ENCODE measurements at regions not wholly inside any gene's neighbourhood (a gene's known extent, or its start where the extent isn't known, plus 50 kb on each side); places are given as distances from the start of the nearest gene placed in this dataset.

- TF ChIP-seq, protein P1, sequence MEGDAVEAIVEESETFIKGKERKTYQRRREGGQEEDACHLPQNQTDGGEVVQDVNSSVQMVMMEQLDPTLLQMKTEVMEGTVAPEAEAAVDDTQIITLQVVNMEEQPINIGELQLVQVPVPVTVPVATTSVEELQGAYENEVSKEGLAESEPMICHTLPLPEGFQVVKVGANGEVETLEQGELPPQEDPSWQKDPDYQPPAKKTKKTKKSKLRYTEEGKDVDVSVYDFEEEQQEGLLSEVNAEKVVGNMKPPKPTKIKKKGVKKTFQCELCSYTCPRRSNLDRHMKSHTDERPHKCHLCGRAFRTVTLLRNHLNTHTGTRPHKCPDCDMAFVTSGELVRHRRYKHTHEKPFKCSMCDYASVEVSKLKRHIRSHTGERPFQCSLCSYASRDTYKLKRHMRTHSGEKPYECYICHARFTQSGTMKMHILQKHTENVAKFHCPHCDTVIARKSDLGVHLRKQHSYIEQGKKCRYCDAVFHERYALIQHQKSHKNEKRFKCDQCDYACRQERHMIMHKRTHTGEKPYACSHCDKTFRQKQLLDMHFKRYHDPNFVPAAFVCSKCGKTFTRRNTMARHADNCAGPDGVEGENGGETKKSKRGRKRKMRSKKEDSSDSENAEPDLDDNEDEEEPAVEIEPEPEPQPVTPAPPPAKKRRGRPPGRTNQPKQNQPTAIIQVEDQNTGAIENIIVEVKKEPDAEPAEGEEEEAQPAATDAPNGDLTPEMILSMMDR (IDR thresholded peaks at IDR 0.05): no peak
- Mint-ChIP-seq H3K27me3 (no peaks in the 10 kb centered on the region), H3K4me1 (ENCODE audit: low read depth) (no peaks in the 10 kb centered on the region), H3K27ac (no peak overlapping the region), H3K9me3 (no peaks in the 10 kb centered on the region), H3K36me3 (ENCODE audit: low read depth) (no peaks in the 10 kb centered on the region), H3K4me3 (no peak overlapping the region)
- CTCF ChIA-PET: no interaction called here
- no peak for ATAC-seq
- intact Hi-C loops (cut with micrococcal nuclease): no loop called here
- peak; percentile 1 for DNase-seq
- POLR2A ChIA-PET: no interaction called here
These were observed 516.4 kb upstream of the PCDH11Y start for GRCh38 chrY:4483693-4484092.

Measured in activated CD8-positive, alpha-beta T cell treated with anti-CD3 and anti-CD28 coated beads for 36 hours (primary cell).